ENCODE measurements at regions not wholly inside any gene's neighbourhood (a gene's known extent, or its start where the extent isn't known, plus 50 kb on each side); places are given as distances from the start of the nearest gene placed in this dataset.

GRCh38 chr6:14763616-14764015 lies 482.3 kb upstream of the JARID2 start:
- TF ChIP-seq CTCF (IDR thresholded peaks at IDR 0.05) (no peak), POLR2A (IDR thresholded peaks at IDR 0.05) (no peak), EP300 (IDR thresholded peaks at IDR 0.05) (no peak), POLR2AphosphoS5 (IDR thresholded peaks at IDR 0.05) (no peak)

All from upper lobe of left lung (tissue), 4 donors.